CD14-positive monocyte (primary cell): ENCODE measurements at regions not wholly inside any gene's neighbourhood (a gene's known extent, or its start where the extent isn't known, plus 50 kb on each side); places are given as distances from the start of the nearest gene placed in this dataset.

Experiments used
- DNase-seq, 3 donors: peaks; one replicate each; pipeline ENCODE4 v3.0.0-alpha.2; 2011 to 2022
- H2AFZ ChIP-seq: 2 replicates; pipeline ENCODE4 v1.6.0; 2012; ENCODE audit warnings: mild to moderate bottlenecking, low read depth, low read length, inconsistent platforms; ENCODE audit not compliant: insufficient read depth, poor library complexity, severe bottlenecking
- H3K27ac ChIP-seq, 2 donors: 1 replicate in 1 of 2; 2 replicates in 1 of 2; pipeline ENCODE4 v1.5.1; 2012 to 2013; ENCODE audit warnings: low read length in 2 of 2, control low read depth in 1 of 2, inconsistent platforms in 1 of 2, low read depth in 1 of 2, mild to moderate bottlenecking in 1 of 2
- H3K27me3 ChIP-seq, 2 donors: one replicate each; pipeline versions ENCODE4 v1.6.0 to v1.6.1; 2011 to 2013; ENCODE audit warnings: low read length in 2 of 2; ENCODE audit not compliant: control insufficient read depth in 2 of 2, insufficient read depth in 2 of 2
- H3K36me3 ChIP-seq, 2 donors: replicated peaks in 1 of 2; 1 replicate in 1 of 2; 2 replicates in 1 of 2; pipeline versions ENCODE4 v1.5.1 to v1.6.1; 2012 to 2013; ENCODE audit warnings: low read length in 2 of 2, control low read depth in 1 of 2, inconsistent platforms in 1 of 2, mild to moderate bottlenecking in 1 of 2; ENCODE audit not compliant: insufficient read depth in 2 of 2, control insufficient read depth in 1 of 2
- H3K4me1 ChIP-seq, 2 donors: 1 replicate in 1 of 2; 2 replicates in 1 of 2; pipeline versions ENCODE4 v1.5.1 to v1.6.1; 2012 to 2013; ENCODE audit warnings: low read length in 2 of 2, control low read depth in 1 of 2, inconsistent platforms in 1 of 2, mild to moderate bottlenecking in 1 of 2, moderate library complexity in 1 of 2; ENCODE audit not compliant: insufficient read depth in 2 of 2, control insufficient read depth in 1 of 2
- H3K4me2 ChIP-seq: replicated peaks from 2 replicates; pipeline ENCODE3; 2012; ENCODE audit warnings: low read length, moderate library complexity, mild to moderate bottlenecking; ENCODE audit not compliant: poor library complexity, severe bottlenecking; ENCODE audit errors: extremely low read depth
- H3K4me3 ChIP-seq, 3 experiments: fragments of 200-600 bp in 1 of 3; sonication (generic) in 1 of 3; replicated peaks in 1 of 3; 1 replicate in 2 of 3; 2 replicates in 1 of 3; pipeline ENCODE4 v1.5.1; 2011 to 2013; ENCODE audit warnings: low read length in 3 of 3, mild to moderate bottlenecking in 3 of 3, control low read depth in 2 of 3, low read depth in 2 of 3, inconsistent platforms in 1 of 3, moderate library complexity in 1 of 3
- H3K79me2 ChIP-seq: 2 replicates; pipeline ENCODE4 v1.6.0; 2012; ENCODE audit warnings: mild to moderate bottlenecking, control low read depth, inconsistent platforms, low read length, moderate library complexity; ENCODE audit not compliant: insufficient read depth
- H3K9ac ChIP-seq: 2 replicates; pipeline ENCODE4 v1.6.0; 2017; ENCODE audit warnings: low read length, mild to moderate bottlenecking; ENCODE audit not compliant: insufficient read depth, poor library complexity, severe bottlenecking
- H3K9me3 ChIP-seq, 2 donors: replicated peaks in 1 of 2; 1 replicate in 1 of 2; 2 replicates in 1 of 2; pipeline versions ENCODE4 v1.5.1 to v1.6.1; 2012 to 2013; ENCODE audit warnings: low read length in 2 of 2, control low read depth in 1 of 2; ENCODE audit not compliant: control insufficient read depth in 1 of 2, insufficient read depth in 1 of 2
- H4K20me1 ChIP-seq: 2 replicates; pipeline ENCODE4 v1.6.0; 2012; ENCODE audit warnings: mild to moderate bottlenecking, low read length, control low read depth, moderate library complexity; ENCODE audit not compliant: insufficient read depth
- H3K27ac Mint-ChIP-seq, 7 donors: one replicate each; pipeline ENCODE4 v1.8.0; 2020; ENCODE audit warnings: mild to moderate bottlenecking in 7 of 7, mixed read lengths in 7 of 7, moderate library complexity in 6 of 7, inconsistent platforms in 2 of 7
- H3K27me3 Mint-ChIP-seq, 3 donors: one replicate each; pipeline ENCODE4 v1.8.0; 2021 to 2022; ENCODE audit warnings: low read depth in 3 of 3, mild to moderate bottlenecking in 3 of 3, mixed read lengths in 3 of 3, moderate library complexity in 3 of 3, inconsistent platforms in 1 of 3
- H3K36me3 Mint-ChIP-seq, 2 donors: one replicate each; pipeline ENCODE4 v1.8.0; 2020; ENCODE audit warnings: mixed read lengths in 2 of 2, inconsistent platforms in 1 of 2, mild to moderate bottlenecking in 1 of 2
- H3K4me1 Mint-ChIP-seq: one replicate; pipeline ENCODE4 v1.8.0; 2020; ENCODE audit warnings: mild to moderate bottlenecking, mixed read lengths
- H3K4me3 Mint-ChIP-seq, 2 donors: one replicate each; pipeline ENCODE4 v1.8.0; 2020; ENCODE audit warnings: mild to moderate bottlenecking in 2 of 2, mixed read lengths in 2 of 2, moderate library complexity in 1 of 2
- H3K9me3 Mint-ChIP-seq, 7 donors: one replicate each; pipeline ENCODE4 v1.8.0; 2020 to 2022; ENCODE audit warnings: mixed read lengths in 7 of 7, mild to moderate bottlenecking in 6 of 7, moderate library complexity in 6 of 7, inconsistent platforms in 2 of 7
- WGBS: methylation state at CpG from one replicate; pipeline ENCODE4 v1.1.5; 2013; ENCODE audit warnings: missing lambda C conversion rate; ENCODE audit not compliant: insufficient coverage; 5-methylcytosine and 5-hydroxymethylcytosine counted together
- intact Hi-C, 2 donors: fragments of 100-400 bp; cut with micrococcal nuclease; formaldehyde crosslinking; loops; one replicate each; pipeline versions ENCODE4 v1.15.0 to v1.15.1; 2023
- TF ChIP-seq, protein P1 (sequence below): fragments of 200-600 bp; IDR thresholded peaks from one replicate; pipeline ENCODE4 v1.8.0; 2022; ENCODE audit warnings: antibody characterized with exemption, mild to moderate bottlenecking

DNA sequence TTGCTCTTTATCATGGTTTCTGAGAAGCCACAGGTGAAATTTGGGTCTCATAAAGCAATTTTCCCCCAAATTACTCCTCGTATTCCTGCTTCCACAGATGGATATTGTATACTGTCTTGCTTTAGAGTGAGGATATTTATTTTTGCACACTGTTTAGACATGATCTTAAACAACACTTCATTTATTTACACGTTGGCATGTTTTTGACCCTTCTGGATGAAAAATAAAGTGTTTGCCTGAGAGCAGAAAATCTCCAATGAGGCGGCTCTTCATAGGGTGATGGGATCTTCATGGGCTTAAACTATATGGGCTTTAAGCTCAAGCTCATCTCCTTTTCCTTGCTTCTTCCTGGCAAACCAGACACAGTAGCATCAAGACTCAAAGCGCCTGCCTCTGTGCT, 148.4 kb downstream of the MACROH2A1 start:
- Mint-ChIP-seq H3K27ac (no peak overlapping the region), H3K4me1 (peaks cover 23% of the 10 kb centered on the region), H3K27me3 (no peaks in the 10 kb centered on the region), H3K36me3 (no peaks in the 10 kb centered on the region), H3K4me3 (no peak overlapping the region), H3K9me3 (peaks cover 0 to 13% (median 3%) of the 10 kb centered on the region in 7 donors)
- H3K27me3 ChIP-seq, result no peaks in the 10 kb centered on the region
- no peak overlapping the region for H3K27ac ChIP-seq
- H3K9me3 ChIP-seq, result peaks cover 0 to 3% of the 10 kb centered on the region in 2 donors
- WGBS, result 100% methylated on average over 1 of the region's 4 CpGs
- no peak overlapping the region for H3K4me3 ChIP-seq
- H3K79me2 ChIP-seq, result no peaks in the 10 kb centered on the region
- H4K20me1 ChIP-seq, result no peaks in the 10 kb centered on the region
- no peak overlapping the region for H3K4me2 ChIP-seq
- TF ChIP-seq, protein P1, sequence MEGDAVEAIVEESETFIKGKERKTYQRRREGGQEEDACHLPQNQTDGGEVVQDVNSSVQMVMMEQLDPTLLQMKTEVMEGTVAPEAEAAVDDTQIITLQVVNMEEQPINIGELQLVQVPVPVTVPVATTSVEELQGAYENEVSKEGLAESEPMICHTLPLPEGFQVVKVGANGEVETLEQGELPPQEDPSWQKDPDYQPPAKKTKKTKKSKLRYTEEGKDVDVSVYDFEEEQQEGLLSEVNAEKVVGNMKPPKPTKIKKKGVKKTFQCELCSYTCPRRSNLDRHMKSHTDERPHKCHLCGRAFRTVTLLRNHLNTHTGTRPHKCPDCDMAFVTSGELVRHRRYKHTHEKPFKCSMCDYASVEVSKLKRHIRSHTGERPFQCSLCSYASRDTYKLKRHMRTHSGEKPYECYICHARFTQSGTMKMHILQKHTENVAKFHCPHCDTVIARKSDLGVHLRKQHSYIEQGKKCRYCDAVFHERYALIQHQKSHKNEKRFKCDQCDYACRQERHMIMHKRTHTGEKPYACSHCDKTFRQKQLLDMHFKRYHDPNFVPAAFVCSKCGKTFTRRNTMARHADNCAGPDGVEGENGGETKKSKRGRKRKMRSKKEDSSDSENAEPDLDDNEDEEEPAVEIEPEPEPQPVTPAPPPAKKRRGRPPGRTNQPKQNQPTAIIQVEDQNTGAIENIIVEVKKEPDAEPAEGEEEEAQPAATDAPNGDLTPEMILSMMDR, result no peak
- no peak overlapping the region for H3K9ac ChIP-seq
- no peak for DNase-seq
- H2AFZ ChIP-seq, result no peak overlapping the region
- intact Hi-C loops, result no loop called here
- no peaks in the 10 kb centered on the region for H3K36me3 ChIP-seq
- peaks cover 21 to 22% of the 10 kb centered on the region in 2 donors for H3K4me1 ChIP-seq

DNA sequence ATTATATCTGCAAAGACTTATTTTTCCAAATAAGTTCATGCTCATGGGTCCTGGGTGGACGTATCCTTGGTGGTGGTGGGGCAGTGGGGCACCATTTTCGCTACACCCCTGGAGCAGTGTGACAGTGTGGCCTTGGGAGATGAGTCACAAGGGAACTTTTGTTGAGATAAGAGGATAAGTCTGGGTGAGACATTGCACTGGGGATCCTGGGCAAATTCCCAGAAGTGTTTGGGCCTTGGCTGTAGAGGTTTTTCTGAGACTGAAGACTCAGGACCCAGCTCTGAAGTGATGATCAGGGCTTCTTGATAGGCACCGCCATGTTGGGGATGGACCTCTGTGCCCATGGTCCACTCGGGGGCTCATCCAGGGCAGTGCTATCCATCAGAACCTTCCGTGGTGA, 149.4 kb downstream of the MACROH2A1 start:
- no peak overlapping the region for H3K4me3 ChIP-seq
- H3K27ac ChIP-seq, result no peak overlapping the region
- peaks cover 31 to 32% of the 10 kb centered on the region in 2 donors for H3K4me1 ChIP-seq
- no peaks in the 10 kb centered on the region for H3K27me3 ChIP-seq
- no peaks in the 10 kb centered on the region for H3K36me3 ChIP-seq
- no peaks in the 10 kb centered on the region for H4K20me1 ChIP-seq
- no peaks in the 10 kb centered on the region for H3K79me2 ChIP-seq
- TF ChIP-seq, protein P1, result no peak
- Mint-ChIP-seq H3K36me3 (no peaks in the 10 kb centered on the region), H3K9me3 (peaks cover 0 to 13% (median 3%) of the 10 kb centered on the region in 7 donors), H3K4me3 (no peak overlapping the region), H3K4me1 (peaks cover 32% of the 10 kb centered on the region), H3K27ac (no peak overlapping the region), H3K27me3 (peaks cover 0 to 2% (median 0%) of the 10 kb centered on the region in 3 donors)
- DNase-seq, result no peak
- no peak overlapping the region for H2AFZ ChIP-seq
- 100% methylated on average over 5 of the region's 5 CpGs for WGBS
- no peak overlapping the region for H3K4me2 ChIP-seq
- intact Hi-C loops, result no loop called here
- H3K9ac ChIP-seq, result no peak overlapping the region
- H3K9me3 ChIP-seq, result peaks cover 0 to 3% of the 10 kb centered on the region in 2 donors
